ENCODE measurements at regions not wholly inside any gene's neighbourhood (a gene's known extent, or its start where the extent isn't known, plus 50 kb on each side); places are given as distances from the start of the nearest gene placed in this dataset.

- DNase-seq, result no peak
Measured at GRCh38 chr7:26011039-26011696, 140.8 kb upstream of the NFE2L3 start.

- DNase-seq, result no peak
Measured at GRCh38 chr7:26013551-26014083, 138.4 kb upstream of the NFE2L3 start.

- no peak for DNase-seq
Measured at GRCh38 chr7:26022982-26023381, 129.0 kb upstream of the NFE2L3 start.

GRCh38 chr7:26029911-26030310, 122.1 kb upstream of the NFE2L3 start:
- no peak for DNase-seq

- DNase-seq, result no peak
Measured at GRCh38 chr7:26034391-26034790, 117.6 kb upstream of the NFE2L3 start.

GRCh38 chr7:26035552-26035951, 116.4 kb upstream of the NFE2L3 start:
- no peak for DNase-seq

GRCh38 chr7:26036092-26036491, 115.9 kb upstream of the NFE2L3 start:
- no peak for DNase-seq

GRCh38 chr7:26038201-26038990, 113.6 kb upstream of the NFE2L3 start:
- no peak for DNase-seq

GRCh38 chr7:26040085-26040484, 111.9 kb upstream of the NFE2L3 start:
- DNase-seq, result no peak

- no peak for DNase-seq
Measured at GRCh38 chr7:26042237-26042636, 109.8 kb upstream of the NFE2L3 start.

GRCh38 chr7:26043801-26044200, 108.2 kb upstream of the NFE2L3 start:
- DNase-seq, result no peak

GRCh38 chr7:26044320-26044719, 107.7 kb upstream of the NFE2L3 start:
- no peak for DNase-seq

GRCh38 chr7:26046150-26046549, 105.8 kb upstream of the NFE2L3 start:
- DNase-seq, result no peak

- no peak for DNase-seq
Measured at GRCh38 chr7:26046878-26047277, 105.1 kb upstream of the NFE2L3 start.

GRCh38 chr7:26048663-26049062, 103.3 kb upstream of the NFE2L3 start:
- no peak for DNase-seq

- DNase-seq, result no peak
Measured at GRCh38 chr7:26049081-26049480, 102.9 kb upstream of the NFE2L3 start.

- DNase-seq, result no peak
Measured at GRCh38 chr7:26051021-26051420, 101.0 kb upstream of the NFE2L3 start.

- no peak for DNase-seq
Measured at GRCh38 chr7:26052706-26053105, 99.3 kb upstream of the NFE2L3 start.

GRCh38 chr7:26054386-26054785, 97.6 kb upstream of the NFE2L3 start:
- no peak for DNase-seq

- DNase-seq, result no peak
Measured at GRCh38 chr7:26055241-26055640, 96.8 kb upstream of the NFE2L3 start.

GRCh38 chr7:26060733-26061677, 91.0 kb upstream of the NFE2L3 start:
- no peak for DNase-seq

GRCh38 chr7:26061678-26062603, 90.1 kb upstream of the NFE2L3 start:
- peak; percentile 75 for DNase-seq

Measured in CD4-positive, alpha-beta T cell treated with Interleukin-4 for 4 hours (primary cell).